T-helper 1 cell (primary cell): ENCODE measurements at regions not wholly inside any gene's neighbourhood (a gene's known extent, or its start where the extent isn't known, plus 50 kb on each side); places are given as distances from the start of the nearest gene placed in this dataset.

Source experiments
- DNase-seq, 5 donors: peaks; one replicate each; pipeline ENCODE4 v3.0.0-alpha.2; 2012 to 2020

DNA sequence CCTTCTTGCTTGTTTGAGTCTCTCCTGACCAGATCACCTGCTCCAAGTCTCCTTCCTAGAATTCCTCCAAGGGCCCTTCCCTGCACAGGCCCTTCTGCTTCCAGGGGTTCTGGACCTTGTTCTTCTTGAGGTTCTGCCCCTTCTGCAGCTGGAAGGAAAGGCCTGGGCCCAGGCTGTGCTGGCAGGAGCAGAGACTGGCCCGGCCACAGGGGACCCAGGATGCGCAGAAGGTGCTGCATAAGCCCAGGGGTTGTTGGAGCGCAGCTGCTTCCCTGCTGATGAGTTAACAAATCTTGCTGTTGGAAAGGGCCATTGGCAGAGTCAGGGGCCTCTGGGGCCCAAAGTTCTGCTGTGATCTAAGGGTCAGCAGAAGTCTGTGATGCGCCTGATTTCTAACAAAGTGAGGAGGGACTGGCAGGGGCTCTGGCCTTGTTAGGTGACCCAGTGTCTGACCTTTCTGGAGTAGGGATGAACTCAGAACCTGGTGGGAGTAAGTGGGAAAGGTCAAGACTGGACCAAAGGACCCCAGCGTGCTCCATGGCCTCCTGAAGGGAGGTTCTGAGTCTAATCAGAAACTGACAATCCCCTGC lies 509.8 kb downstream of the PTPRU start:
- no peak for DNase-seq

DNA sequence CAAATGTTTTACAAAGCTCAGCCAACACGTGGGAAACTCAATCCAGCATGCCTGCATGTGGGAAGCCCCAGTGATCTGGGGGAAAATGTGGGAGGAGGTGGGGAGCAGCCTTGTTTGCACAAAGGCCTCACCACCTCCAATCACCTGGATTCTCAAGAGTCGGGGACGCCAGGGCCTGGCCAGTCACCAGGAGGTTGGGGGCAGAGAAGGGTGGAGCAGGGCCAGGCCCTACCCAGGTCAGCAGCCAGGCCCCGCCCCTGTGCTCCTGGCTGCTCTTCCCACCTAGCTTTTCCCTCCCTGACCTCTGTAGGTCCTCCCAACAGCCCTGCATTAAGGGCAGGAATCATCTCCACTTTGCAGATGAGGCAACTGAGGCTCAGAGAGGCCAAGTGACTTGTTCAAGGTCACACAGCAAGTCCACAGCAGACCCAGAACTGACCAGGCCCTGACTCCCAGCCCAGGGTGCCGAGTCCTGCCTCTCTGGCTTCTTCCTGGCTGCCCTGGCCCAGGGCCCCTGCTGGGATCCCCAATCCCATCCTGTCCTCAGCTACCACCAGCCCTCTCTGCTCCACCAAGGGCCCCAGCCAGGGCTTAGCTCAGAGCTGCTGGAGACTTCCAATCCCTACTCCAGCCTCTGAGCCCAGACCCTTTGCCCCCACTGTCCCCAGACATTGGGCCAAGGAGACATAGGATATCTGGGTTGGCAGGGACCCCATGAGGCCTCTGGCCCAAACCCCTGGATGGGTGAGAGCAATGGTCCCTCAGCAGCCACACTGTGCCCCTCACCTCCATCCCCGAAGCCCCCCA lies 508.6 kb downstream of the PTPRU start:
- no peak for DNase-seq

DNA sequence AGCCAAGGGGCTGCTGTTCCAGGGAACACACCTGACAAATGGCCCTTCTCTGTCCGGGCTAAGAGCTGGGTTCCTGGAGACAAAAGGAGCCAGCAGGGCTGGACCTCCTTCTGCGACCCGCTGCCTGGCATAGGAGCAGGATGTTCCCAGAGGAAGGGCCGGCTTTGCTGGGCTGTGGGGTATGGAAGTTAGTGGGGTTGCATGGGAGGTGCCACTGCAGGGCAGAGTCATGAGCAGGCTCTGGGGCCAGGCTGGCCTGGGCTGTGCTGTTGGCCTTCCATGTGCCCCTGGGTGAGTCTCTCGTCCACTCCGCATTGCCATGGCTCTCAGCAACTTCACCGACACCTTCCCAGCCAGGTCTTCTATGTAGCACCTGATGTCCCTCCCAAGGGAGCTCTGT lies 507.6 kb downstream of the PTPRU start:
- no peak for DNase-seq

DNA sequence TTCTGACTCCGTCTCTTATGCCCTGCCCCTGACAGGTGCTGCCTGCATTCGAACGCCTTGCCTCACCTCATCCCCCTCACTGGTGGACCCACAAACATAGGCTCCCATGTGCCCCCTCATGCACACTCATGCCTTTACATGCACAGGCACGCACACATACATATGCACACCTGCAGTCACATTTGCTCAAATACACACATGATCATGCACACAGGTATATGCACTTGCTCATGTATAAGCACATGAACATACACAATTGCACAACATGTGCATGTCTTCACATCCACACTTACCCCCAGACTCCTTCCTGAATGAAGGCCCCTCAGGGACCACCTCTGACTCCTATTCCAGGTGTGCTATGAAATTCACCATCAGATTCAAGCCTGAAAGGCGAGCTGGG lies 506.9 kb downstream of the PTPRU start:
- DNase-seq, result no peak

DNA sequence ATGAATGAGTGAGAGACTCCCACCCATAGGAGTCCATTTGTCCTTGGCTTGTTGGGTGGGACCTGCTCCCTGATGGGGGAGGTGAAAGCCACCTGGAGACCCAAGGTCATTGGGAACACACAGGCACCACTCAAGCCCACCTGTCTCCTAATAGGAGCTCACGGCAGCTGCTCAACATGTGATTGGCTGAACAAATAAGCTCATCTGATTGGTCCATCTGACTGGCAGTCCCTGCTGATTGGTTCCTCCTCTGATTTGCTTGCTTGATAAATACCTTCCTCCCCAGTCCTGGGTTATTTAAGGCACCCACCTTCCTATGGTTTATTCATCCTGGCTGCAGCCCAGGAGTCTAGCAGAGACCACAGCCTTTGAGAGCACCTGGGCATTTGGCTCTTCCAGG lies 502.9 kb downstream of the PTPRU start:
- DNase-seq, result no peak

DNA sequence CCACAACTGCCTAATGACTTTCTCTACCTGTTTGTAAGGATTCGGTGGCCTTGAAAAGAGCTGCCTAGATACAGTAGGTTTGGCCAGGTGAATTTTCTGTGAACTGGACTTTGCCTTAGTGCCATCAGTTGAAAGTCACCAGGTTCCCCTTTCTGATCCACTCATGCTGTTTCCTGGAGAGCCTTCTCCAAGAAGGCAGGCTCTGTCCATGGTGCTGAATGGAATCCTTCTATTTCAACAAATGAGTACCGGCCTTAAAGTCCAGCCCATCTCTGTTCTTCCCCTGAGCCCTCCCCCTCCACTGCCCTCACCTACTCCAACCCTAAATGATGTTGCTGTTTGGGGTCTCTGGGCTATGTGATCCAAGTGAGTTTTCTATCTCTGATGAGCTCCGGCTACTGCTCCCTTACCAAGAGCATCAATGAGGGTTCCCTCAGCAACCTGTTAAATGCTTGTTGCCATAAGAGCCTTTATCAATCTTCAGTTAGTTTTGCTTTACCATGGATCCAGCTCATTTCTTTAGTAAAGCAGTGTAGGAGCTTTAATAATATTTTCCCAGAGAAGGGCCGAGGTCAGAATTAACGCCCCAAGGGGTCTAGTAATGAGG lies 500.4 kb downstream of the PTPRU start:
- DNase-seq, result no peak

DNA sequence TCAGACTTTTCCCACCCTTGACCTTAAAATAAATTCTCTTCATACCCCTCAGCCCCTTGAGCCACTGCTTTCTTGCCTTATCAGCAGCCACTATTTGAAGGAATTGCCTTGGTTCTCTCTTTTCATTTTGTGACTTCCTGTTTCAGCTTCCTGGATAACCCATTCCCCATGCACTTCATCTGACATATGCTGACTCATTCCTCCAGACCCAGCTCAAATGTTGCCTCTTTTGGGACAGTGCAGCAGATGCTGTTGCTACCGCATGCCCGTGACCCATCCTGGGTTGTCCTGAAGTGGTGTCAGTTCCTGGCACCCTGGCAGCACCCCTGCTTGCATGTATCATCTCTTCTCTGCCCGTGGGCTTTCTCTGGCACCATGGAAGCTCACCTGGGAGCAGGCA lies 496.1 kb downstream of the PTPRU start:
- DNase-seq, result no peak

DNA sequence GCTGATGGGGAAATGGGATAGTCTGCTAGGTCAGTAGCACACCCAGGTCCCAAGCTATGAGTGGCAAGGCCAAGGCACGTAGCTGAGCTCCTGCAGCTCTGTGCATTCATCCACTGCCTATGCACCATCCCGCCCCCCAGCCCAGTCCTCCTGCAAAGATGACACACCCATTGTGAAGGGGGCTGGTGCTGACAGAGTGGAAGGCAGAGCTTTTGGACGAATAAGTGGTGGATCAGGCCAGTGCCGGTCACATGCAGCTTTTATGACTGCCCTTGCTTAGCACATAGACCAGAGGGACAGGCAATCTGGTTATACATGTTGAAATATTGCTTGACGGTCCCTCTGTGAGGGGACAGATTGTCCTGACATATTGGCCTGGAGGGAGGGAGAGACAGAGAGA lies 494.3 kb downstream of the PTPRU start:
- no peak for DNase-seq

DNA sequence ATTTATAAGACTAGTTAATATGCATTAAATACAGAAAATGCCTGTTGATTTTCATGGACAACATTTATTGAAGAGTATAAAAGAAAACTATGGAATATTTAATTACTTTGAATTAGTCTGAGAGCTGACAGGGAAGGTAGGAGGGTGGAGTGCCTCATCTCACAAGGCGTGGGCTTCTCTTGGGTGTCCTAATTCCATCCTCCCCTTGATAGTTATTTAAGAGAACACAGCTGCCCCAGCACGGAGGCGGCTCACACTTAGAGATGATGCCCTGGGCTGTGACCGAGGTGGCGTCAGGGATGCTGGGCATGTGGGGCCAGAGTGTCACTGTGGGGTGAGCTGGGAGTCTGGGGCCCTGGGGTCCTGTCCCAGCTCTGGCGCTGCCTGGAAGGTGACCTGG lies 493.0 kb downstream of the PTPRU start:
- no peak for DNase-seq

DNA sequence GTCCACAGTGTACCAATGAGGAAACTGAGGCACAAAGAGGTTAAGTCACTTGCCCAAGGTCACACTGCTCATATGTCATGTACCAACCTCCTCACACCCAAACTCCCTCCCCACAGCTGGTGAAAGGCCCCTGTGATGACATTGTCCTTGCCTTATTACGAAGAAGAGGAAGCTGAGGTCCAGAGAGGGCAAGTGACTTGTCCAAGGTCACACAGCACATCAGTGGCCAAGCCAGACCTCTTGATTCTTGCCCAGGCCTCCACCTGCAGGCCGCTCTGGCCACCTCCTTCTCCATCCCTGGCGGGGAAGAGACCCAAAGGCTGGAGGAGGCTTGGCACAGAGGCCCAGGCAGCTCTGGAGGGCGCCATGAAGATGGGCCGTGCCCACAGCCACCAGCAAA lies 492.4 kb downstream of the PTPRU start:
- no peak for DNase-seq

DNA sequence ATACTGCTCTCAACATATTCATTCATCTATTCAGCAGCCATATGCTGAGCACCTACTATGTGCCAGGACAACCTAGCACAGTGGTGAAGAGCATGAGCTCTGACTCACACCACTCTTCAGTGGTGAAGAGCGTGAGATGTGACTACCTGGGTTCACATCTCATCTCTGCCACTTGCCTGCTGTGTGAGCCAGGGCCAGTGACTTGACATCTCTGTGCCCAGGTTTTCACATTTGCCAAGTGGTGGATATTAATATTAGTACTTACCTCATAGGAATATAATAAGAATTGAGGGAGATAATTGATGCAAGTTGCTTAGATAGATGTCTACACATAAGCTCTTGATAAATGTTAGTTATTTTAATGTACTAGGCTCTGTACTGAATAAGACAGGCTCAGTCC lies 488.9 kb downstream of the PTPRU start:
- no peak for DNase-seq

DNA sequence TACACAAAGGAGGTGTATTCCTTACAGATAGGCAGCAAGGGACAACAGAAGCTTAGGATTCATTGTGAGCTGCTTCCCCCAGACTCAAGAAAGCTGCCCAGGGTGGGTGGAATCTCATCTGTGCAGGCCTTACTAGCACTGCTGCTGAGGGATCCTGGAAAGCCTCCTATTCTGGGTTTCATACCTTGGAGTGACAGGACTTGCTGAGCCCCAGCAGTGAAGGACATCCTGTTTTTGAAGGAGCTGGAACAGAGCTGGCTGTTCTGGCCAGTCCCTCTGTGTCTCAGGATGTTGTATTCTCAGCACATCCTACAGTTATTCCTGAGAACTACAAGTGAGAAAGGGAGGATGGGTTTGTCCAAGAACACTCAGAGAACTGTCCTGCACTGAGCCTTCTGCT lies 486.3 kb downstream of the PTPRU start:
- DNase-seq, result no peak

DNA sequence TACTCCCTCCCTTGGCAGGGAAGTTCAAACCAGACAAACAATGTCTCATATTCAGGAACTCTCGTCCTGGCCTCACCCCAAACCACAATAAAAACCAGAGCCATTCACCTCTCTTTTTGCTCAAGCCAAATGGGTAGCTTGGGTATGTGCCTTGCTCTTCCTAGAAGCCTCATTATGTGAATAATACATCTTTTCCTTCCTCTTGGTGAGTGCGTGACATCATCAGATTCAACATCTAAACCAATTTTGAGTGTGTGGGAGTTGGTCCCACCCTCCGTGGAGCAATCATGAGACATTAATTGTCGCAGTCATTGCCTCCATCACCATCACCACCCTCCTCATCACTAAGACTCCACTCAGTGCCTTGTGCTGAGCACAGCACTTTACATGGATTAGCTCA lies 482.9 kb downstream of the PTPRU start:
- DNase-seq, result no peak

DNA sequence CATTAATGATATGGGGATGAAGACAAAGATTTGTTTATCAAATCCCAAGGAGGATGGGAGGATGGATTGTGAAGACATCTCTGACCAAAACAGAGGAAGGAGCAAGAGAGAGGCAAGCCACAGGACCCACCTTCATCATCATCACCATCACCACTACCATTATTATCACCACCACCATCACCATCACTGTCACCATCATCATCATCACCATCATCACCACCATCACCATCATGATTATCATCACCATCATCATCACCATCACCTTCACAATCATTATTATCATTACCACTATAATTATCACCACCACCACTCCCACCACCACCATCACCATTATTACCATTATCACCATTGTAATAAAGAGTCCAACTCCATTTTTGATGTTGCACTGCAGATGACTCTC lies 482.5 kb downstream of the PTPRU start:
- DNase-seq, result no peak

DNA sequence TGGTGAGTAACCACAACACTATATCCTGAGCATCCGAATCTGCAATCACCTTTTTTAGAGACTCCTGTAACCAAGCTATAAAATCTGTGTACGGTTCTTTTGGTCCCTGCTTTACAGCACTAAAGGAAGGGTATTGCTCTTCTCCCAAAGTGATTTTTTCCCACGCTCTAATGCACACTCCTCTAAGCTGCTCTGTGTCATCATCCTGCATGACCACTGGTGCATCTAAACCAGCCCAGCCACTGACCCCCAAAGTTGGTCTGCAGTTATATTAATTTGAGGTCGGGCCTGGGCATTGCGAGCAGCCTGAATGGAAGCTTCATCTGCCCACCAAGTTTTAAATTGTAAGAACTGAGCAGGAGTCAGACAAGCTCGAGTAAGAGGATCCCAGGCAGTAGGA lies 480.0 kb downstream of the PTPRU start:
- no peak for DNase-seq

DNA sequence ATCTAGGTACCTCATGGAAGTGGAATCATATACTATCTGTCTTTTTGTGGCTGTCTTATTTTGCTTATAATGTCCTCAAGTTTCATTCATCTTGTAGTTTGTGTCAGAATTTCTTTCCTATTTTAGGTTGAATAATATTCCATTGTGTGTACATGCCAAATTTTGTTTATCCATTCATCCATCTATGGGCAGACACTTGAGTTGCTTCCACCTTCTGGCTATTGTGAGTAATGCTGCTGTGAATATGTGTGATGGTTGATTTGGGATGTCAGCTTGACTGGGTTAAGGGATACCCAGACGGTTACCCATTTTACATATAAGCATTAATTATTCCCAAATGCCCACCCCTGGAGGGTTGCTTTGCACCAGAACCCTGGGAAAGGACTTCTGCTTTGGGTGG lies 477.5 kb downstream of the PTPRU start:
- DNase-seq, result no peak

DNA sequence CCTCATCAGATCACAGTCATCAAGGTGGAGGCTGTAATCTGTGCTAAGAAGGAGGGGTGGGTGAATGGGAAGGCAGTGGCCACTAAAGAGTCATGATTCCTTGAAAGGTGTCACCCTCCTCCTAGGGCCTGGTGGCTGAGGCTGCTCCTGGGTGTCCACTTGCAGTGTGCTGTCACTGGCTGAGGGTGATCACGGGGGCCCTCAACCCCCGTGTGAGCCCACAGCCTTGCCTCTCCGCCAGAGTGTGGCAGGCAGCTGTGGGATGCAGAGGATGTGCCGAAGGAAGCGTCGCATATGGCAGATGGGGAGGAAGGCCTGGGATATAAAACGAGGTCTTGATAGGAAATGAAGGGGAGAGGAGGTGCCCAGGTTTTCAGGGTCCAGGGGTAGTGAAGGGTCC lies 476.5 kb downstream of the PTPRU start:
- no peak for DNase-seq

DNA sequence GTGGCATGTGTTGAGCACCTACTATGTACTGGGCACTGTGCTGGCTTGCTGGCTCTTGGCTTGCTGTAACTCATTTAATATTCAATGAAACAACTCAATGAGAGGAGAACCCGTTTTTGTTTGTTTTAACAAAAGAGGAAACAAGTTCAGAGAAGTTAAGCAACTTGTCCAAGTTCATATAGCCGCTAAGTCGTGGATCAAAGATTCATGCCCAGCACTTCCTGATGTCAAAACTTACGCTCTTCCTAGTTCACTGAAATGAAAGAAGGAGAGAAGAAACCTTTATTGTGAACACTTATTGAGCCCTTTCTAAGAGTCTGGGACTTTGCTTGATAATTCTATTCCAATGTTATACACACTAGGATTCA lies 475.9 kb downstream of the PTPRU start:
- DNase-seq, result no peak

DNA sequence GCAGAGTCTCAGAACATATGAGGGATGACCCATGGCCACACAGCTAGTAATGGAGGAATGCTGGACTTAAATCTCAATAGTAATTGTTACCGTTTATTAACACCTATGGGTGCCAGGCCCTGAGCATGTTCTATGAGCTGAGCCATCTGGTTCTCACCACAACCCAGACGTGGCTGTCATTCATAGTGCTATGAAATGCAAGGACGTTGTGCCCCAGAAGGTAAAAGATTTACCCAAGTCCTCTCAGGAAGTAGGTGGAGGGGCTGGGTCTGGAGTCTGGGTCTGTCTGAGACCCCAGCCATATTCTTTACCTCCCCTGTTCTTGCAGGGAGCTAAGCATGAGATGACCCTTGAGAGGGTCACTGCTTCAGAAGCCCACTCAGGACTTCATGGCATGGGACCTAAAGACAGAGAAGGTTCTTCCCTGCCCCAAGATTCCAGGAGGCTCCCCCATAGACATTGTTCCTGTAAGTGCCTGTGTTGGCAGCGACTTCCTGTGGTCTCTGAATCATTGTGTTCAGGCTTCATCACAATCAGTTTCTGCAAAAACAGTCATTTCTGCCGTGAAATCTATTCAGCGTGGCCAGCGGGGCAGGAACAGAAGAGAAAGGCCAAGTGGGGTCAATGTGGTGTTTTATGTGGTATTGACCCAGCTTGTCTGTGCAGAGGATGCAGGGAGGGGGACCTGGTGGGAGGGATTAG lies 475.4 kb downstream of the PTPRU start:
- DNase-seq, result peak in 1 of 5 donors; percentile 78

DNA sequence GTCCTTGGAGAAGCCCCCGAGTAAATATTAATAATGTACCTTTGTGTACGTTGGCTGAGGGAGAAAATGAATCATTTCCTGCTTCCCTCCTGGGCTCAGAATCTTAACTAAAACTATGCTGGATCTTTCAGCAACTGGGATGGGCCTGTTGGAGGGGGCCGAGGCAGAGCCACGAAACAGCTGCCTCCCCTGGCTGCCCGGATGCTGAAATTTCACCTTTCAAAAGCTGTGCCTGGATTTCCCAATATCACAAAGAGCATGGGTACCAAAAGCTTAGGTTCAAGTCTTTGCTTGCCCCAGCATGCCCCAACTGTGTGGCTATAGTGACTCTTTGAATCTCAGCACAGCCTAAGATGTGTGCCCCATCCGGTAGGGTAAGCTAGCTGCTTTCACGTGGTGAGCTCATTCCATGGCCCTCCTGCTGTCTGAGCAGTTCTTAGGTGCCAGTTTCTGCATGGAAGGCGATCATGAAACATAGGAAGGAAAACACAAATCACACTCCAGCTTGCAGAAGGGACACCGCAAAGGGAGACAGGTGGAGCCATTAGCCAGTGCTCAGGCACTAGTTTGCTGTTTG lies 473.5 kb downstream of the PTPRU start:
- peak in 1 of 5 donors; percentile 45 for DNase-seq

DNA sequence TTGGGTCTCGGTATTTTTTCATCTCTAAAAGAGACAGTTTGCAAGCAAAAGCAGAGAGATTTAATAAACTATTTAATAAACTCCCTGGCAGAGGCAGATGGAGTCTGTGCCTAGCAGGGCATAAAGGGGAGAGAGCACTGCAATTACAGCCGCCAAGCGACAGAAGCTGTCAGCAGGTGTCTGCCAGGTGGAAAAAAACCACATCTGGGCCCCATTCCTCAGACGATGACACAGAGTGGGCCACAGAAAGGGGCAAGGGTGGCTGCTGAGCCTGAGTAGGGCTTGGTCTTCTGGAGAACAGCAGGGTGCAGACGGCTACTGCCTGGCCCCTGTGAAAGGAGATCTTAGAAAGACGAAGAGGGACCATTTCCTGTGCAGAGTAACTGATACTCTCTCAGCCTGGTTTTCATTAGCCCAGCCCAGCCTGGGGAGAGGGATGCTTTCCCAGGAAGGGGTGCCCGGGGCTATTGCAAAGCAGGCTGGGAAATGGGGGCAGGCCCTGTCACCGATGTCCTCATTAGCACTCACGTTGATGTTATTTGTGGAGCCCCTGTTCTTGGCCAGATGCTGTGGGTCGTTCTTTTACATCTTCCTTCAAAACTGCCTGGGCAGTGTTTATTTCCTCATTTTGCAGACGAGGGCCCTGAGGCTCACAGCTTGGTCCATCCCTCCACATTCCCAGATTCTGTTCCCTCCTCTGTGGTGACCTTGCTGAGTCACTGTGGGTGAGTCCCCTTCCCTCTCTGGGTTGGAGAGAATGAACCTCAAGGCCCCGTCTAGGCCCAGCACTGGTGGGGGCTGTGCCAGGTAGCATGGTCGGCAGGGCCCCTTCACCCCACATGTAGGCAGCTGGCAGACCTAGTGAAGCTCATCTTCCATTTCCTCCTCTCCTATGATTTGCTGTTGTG lies 472.7 kb downstream of the PTPRU start:
- DNase-seq, result no peak

DNA sequence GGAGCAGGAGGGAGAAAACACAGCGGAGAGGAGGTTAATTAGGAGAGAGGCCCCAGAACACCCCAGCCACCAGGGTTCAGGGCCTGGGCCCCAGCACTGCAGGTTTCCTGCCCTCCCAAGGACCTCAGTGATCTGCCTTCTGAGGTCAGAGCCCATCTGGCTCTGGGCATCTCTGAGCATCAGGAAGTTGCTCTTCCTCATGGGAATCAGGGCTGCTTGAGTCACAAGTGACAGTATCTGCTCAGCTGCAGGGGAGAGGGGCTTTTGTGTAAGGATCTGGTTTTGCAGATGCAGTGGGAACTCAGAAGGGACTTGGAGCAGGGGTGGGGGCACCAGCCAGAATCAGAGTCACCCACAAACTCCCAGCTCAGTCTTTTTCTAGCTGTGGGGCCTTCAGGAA lies 472.1 kb downstream of the PTPRU start:
- DNase-seq, result no peak
